AG04449 (cell line): ENCODE measurements at regions not wholly inside any gene's neighbourhood (a gene's known extent, or its start where the extent isn't known, plus 50 kb on each side); places are given as distances from the start of the nearest gene placed in this dataset.
"Not testable (repeated sequence)": the region's sequence is repeated elsewhere in the genome, so short reads cannot be mapped to it uniquely, and the experiment has no call there.

Source experiments
- CTCF ChIA-PET: fragments of 350-600 bp; formaldehyde crosslinking; extraction: SDS; loops from one replicate; lab custom pipeline; 2021; ENCODE audit warnings: antibody characterized with exemption; lab: Yijun Ruan, JAX
- POLR2A ChIA-PET: fragments of 400-600, 350-600 bp; formaldehyde crosslinking; extraction: SDS; loops from one replicate; lab custom pipeline; 2020; ENCODE audit warnings: antibody characterized with exemption, inconsistent platforms; lab: Yijun Ruan, JAX
- DNase-seq: peaks from one replicate; pipeline ENCODE4 v3.0.0-alpha.2; 2010; ENCODE audit warnings: low read depth, low spot score
- H3K4me3 ChIP-seq: 2 replicates; pipeline ENCODE4 v1.5.1; 2011; ENCODE audit warnings: low read depth, mild to moderate bottlenecking, control low read depth, low read length
- CTCF ChIP-seq: IDR thresholded peaks from one replicate; pipeline ENCODE4 v1.5.1; 2011; ENCODE audit warnings: mild to moderate bottlenecking, moderate library complexity, low read length, control low read depth, inconsistent platforms; ENCODE audit not compliant: insufficient read depth; ENCODE audit errors: missing control alignments

- no peak overlapping the region for H3K4me3 ChIP-seq
Measured at GRCh38 chr4:64682481-64682880, 273.2 kb upstream of the TECRL start.

GRCh38 chr4:64673121-64673520, 263.9 kb upstream of the TECRL start:
- CTCF ChIA-PET, DNase-seq, POLR2A ChIA-PET, H3K4me3 ChIP-seq: not testable (repeated sequence)

More at GRCh38 chr4:64682481-64682880, 273.2 kb upstream of the TECRL start:
- no peak for DNase-seq
- no peak for TF ChIP-seq CTCF
- CTCF ChIA-PET = no interaction called here
- POLR2A ChIA-PET = no interaction called here

- DNase-seq = no peak
- TF ChIP-seq CTCF = no peak
- POLR2A ChIA-PET = no interaction called here
Measured at GRCh38 chr4:64670647-64671046, 261.4 kb upstream of the TECRL start.

GRCh38 chr4:64643841-64644240, 234.6 kb upstream of the TECRL start:
- DNase-seq = no peak
- CTCF ChIA-PET = no interaction called here

More at GRCh38 chr4:64670647-64671046, 261.4 kb upstream of the TECRL start:
- CTCF ChIA-PET = no interaction called here
- no peak overlapping the region for H3K4me3 ChIP-seq

GRCh38 chr4:64642936-64643335, 233.7 kb upstream of the TECRL start:
- ChIA-PET POLR2A (no interaction called here), CTCF (no interaction called here)
- no peak overlapping the region for H3K4me3 ChIP-seq
- no peak for DNase-seq
- no peak for TF ChIP-seq CTCF

More at GRCh38 chr4:64643841-64644240, 234.6 kb upstream of the TECRL start:
- POLR2A ChIA-PET = no interaction called here
- H3K4me3 ChIP-seq = no peak overlapping the region
- no peak for TF ChIP-seq CTCF

DNA sequence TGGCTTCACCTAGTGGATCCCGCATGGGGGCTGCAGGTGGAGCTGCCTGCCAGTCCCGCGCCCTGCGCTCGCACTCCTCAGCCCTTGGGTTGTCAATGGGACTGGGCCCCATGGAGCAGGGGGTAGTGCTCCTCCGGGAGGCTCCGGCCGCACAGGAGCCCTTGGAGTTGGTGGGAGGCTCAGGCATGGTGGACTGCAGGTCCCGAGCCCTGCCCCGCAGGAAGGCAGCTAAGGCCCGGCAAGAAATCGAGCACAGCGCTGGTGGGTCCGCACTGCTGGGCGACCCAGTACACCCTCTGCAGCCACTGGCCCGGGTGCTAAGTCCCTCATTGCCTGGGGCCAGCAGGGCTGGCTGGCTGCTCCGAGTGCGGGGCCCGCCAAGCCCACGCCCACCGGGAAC, 231.2 kb upstream of the TECRL start:
- POLR2A ChIA-PET, H3K4me3 ChIP-seq, CTCF ChIA-PET, DNase-seq: not testable (repeated sequence)

- ChIA-PET POLR2A (no interaction called here), CTCF (no interaction called here)
- DNase-seq = no peak
- H3K4me3 ChIP-seq = no peak overlapping the region
- no peak for TF ChIP-seq CTCF
Measured at GRCh38 chr4:64625438-64625837, 216.2 kb upstream of the TECRL start.
